Loucy (cell line): ENCODE measurements at regions not wholly inside any gene's neighbourhood (a gene's known extent, or its start where the extent isn't known, plus 50 kb on each side); places are given as distances from the start of the nearest gene placed in this dataset.

Source experiments
- CTCF ChIP-seq: fragments of 200-600 bp; sonication (generic); conservative IDR thresholded peaks from 2 replicates; pipeline ENCODE4 v1.5.1; 2014; ENCODE audit warnings: mild to moderate bottlenecking, antibody characterized with exemption, low read length
- EZH2phosphoT487 ChIP-seq: fragments of 200-600 bp; IDR thresholded peaks from 2 replicates; pipeline ENCODE4 v1.6.1; 2018; ENCODE audit warnings: antibody characterized with exemption, mild to moderate bottlenecking, moderate library complexity, borderline replicate concordance

GRCh38 chr1:60835649-60836048, 246.7 kb upstream of the NFIA start:
- no peak for TF ChIP-seq CTCF
- TF ChIP-seq EZH2phosphoT487, result no peak
